Mucosa of rectum (tissue), 2 donors: ENCODE measurements at regions not wholly inside any gene's neighbourhood (a gene's known extent, or its start where the extent isn't known, plus 50 kb on each side); places are given as distances from the start of the nearest gene placed in this dataset.

Experiments used
- H3K27ac ChIP-seq, 2 donors: one replicate each; pipeline ENCODE4 v1.7.0; 2013; ENCODE audit warnings: inconsistent platforms in 2 of 2, low read depth in 2 of 2, low read length in 2 of 2
- H3K27me3 ChIP-seq, 2 donors: one replicate each; pipeline ENCODE4 v1.7.0; 2013; ENCODE audit warnings: low read length in 2 of 2; ENCODE audit not compliant: control insufficient read depth in 2 of 2, insufficient read depth in 2 of 2
- H3K36me3 ChIP-seq, 2 donors: one replicate each; pipeline ENCODE4 v1.7.0; 2013; ENCODE audit warnings: low read length in 2 of 2; ENCODE audit not compliant: control insufficient read depth in 2 of 2, insufficient read depth in 2 of 2
- H3K4me1 ChIP-seq, 2 donors: one replicate each; pipeline ENCODE4 v1.7.0; 2013; ENCODE audit warnings: low read length in 2 of 2, mild to moderate bottlenecking in 1 of 2; ENCODE audit not compliant: control insufficient read depth in 2 of 2, insufficient read depth in 2 of 2
- H3K4me3 ChIP-seq, 2 donors: one replicate each; pipeline ENCODE4 v1.7.0; 2013; ENCODE audit warnings: low read length in 2 of 2
- H3K9ac ChIP-seq, 2 donors: one replicate each; pipeline ENCODE4 v1.7.0; 2013; ENCODE audit warnings: low read length in 2 of 2, low read depth in 1 of 2, mild to moderate bottlenecking in 1 of 2
- H3K9me3 ChIP-seq, 2 donors: one replicate each; pipeline ENCODE4 v1.7.0; 2013; ENCODE audit warnings: low read length in 2 of 2; ENCODE audit not compliant: control insufficient read depth in 2 of 2
- donor health status: healthy.
- donor health status: Normal muscosa, but diverticular disease.

DNA sequence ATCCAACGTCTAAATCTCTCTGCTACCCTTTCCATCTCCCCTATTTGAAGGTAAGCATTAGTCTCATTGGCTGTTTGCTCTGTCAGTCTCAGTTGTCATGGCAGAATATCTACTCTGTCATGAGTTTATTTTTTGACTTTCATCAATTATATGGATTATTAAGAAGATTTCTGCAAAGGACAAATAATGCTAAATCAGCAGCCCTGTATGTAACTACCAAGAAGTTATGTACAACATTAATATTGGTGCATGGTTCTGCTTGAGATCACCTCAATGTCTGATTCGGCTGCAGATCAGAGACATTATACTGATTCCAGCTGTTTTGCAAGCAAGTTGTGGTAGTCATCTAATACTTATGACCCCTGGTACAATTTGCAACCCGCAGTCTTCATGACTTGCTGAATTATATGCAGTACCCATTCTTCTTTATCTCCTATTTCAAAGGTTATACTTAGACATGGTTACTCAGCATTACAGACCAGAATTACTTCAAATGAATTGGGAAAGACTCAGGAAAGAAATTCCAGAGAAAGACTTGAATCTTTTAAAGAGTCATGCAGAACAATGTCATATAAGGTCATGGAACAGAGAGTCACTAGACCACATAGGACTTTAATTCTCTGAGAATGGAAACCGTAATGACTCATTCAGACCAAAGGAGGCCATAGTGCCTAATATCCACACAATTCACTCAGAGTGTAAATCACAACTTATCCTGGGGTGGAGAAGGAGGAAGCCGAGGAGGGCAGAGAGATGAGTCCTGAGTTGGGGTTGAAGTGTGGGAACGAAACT is 201.4 kb downstream of the IBTK start:
- Histone ChIP-seq H3K9me3 (no peaks in the 10 kb centered on the region), H3K27me3 (no peaks in the 10 kb centered on the region), H3K27ac (no peak overlapping the region), H3K9ac (no peak overlapping the region), H3K36me3 (no peaks in the 10 kb centered on the region), H3K4me1 (no peaks in the 10 kb centered on the region), H3K4me3 (no peak overlapping the region)

DNA sequence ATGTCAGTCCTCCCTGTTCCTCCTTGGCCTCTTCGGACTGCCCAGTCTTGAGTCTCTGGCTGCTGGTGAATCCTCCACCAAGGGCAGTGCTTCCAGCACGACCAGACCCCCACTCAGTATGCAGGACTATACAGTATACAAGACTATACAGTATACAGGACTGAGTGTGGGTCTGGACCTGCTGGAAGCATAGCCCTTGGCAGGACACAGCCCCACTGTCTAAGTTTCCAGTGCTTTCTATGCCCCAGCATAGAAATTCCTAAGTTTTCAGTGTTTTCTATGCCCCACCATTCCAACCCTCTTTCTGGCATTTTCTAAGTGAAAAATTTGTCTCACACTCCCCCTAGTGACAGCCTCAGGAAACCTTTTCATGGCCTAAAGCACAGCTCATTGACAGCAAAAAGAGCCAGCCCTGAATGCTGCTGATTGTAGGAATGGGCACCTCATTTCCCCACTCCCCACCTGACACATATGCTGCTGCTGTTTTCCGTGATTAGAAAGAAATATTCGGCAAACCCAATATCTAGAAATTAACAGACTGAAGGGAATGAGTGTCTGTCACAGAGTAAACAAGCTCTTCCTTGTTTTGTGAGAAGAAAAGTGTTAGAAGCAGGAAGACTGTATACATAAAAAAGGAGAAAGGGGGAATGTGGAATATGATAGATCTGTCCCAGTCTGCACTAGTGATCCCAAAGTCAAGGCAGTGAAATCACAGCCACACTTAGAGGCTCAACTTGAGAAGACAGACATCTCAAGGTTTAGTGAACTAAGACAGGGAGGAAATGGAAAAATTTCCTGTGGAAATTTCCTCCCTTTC is 206.9 kb downstream of the IBTK start:
- Histone ChIP-seq H3K9me3 (no peaks in the 10 kb centered on the region), H3K4me3 (no peak overlapping the region), H3K27ac (no peak overlapping the region), H3K9ac (no peak overlapping the region), H3K36me3 (no peaks in the 10 kb centered on the region), H3K27me3 (no peaks in the 10 kb centered on the region), H3K4me1 (no peaks in the 10 kb centered on the region)

DNA sequence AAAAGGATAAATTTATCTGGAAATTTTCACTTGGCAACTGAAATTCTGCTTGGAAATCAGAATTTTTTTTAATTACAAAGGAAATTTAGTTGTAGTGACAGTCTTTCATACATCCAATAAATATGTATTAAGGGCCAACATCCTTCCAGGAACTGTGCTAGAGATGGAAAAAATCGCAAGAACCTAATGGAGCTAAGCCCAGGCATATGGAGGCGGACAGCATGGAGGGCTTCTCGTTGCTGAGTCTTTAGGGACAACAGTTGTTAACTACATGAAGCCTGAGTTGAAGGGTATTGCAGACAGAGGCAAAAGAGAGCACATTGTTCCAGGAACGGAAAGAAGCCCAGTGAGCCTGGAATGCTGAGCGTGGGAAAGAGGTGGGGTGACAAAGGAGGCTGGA is 208.9 kb downstream of the IBTK start:
- Histone ChIP-seq H3K27ac (no peak overlapping the region), H3K27me3 (no peaks in the 10 kb centered on the region), H3K4me3 (no peak overlapping the region), H3K4me1 (no peaks in the 10 kb centered on the region), H3K9ac (no peak overlapping the region), H3K36me3 (no peaks in the 10 kb centered on the region), H3K9me3 (no peaks in the 10 kb centered on the region)

DNA sequence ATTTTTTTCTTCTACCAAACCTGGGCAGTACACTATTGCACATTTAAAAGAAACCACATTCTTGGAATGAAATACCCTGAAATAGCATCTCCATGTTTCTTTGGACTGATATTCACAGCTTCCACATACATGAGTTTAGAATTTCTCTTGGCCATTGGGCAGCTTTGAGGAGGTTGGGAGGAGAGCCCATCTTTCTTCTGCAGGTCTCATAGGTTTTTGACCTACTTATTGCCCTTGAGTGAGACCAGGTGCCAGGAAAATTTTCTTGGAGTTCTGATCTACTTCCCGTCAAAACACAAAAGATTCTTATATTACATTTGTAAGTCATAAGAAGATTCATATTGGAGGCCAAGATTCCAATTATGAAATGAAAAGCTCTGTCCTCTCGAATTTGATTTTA is 212.0 kb downstream of the IBTK start:
- Histone ChIP-seq H3K9me3 (no peaks in the 10 kb centered on the region), H3K9ac (no peak overlapping the region), H3K4me3 (no peak overlapping the region), H3K4me1 (no peaks in the 10 kb centered on the region), H3K27me3 (no peaks in the 10 kb centered on the region), H3K27ac (no peak overlapping the region), H3K36me3 (no peaks in the 10 kb centered on the region)

DNA sequence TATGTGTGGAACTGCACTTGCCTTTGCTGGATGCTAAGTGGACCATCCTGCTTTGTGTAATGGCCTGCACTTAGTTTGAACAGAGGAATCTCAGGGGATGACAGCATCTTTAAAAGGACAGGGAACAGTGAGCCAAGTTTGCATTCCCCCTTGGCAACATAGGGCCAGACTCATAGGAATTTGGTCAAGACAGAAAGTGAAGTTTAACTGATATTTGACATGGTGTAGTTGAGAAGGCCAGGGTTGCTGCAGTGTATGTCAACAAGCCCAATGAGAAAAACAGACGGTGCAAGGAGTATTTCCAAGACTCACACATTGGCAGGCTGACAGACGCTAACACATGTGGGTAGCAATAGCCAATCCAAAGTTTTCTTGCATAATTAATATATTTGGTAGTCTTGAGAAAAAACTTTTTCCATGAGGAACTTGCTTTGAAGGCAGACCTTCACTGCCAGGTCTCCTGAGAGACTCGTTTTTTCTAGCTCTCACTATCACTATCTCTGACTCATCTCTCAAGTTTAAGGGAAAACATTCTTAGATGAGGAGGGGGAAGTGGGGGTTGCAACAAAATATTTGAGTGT is 213.8 kb downstream of the IBTK start:
- Histone ChIP-seq H3K36me3 (no peaks in the 10 kb centered on the region), H3K9me3 (no peaks in the 10 kb centered on the region), H3K4me3 (no peak overlapping the region), H3K27ac (no peak overlapping the region), H3K9ac (no peak overlapping the region), H3K4me1 (no peaks in the 10 kb centered on the region), H3K27me3 (no peaks in the 10 kb centered on the region)

DNA sequence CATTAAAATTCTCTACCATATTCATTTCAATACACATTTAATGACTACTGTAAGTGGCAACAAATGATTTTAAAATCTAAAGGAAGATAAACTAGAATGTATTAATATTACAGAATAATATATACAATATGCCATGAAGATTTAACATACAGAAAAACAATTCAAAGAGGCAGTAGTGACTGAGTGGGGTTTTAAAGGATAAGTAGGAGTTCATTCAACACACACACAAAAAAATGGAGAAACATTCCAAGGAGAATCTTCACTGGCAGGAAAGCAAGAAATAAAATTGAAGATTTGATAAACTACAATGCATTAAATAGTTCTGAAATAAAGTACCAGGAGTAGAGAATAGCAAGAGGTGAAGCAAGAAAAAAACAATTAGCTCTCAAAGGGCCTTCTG is 215.1 kb downstream of the IBTK start:
- no peaks in the 10 kb centered on the region for H3K4me1 ChIP-seq
- no peaks in the 10 kb centered on the region for H3K36me3 ChIP-seq
- H3K9me3 ChIP-seq: no peaks in the 10 kb centered on the region
- H3K27me3 ChIP-seq: no peaks in the 10 kb centered on the region
- H3K9ac ChIP-seq: no peak overlapping the region
- no peak overlapping the region for H3K27ac ChIP-seq
- H3K4me3 ChIP-seq: no peak overlapping the region

DNA sequence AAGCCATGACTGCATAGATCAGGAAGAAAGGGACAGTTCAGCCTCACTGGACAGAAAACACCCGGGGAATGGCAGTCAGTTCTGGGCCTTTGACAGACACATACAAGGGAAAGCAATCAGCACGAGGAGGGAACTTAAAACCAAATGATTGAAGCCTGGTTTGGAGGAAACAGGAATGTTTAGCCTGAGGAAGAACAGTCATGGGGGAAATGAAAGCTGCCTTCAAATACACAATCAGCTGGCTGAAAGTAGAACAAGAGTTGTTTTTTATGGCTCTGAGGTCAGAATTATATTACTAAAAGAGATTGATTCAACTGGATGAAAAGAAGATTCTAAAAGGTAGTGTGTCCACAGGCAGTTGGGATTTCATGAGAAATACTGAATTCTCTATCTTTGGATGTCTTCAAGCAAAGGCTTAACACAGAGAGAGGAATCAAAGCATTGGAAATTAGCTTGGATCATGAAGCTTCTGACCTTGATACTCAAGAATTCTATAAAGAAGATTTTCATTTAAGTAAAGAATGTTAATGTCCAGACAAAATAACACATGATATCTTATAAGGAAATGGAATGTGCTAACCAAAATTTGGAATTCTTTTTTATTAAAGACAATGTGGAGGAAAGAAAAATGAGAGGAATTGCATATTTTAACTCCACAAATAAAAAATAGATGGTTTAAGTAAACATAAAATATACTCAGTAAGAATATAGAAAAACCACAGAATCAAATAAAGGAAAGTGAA is 216.6 kb downstream of the IBTK start:
- H3K27ac ChIP-seq: no peak overlapping the region
- no peaks in the 10 kb centered on the region for H3K4me1 ChIP-seq
- H3K9me3 ChIP-seq: no peaks in the 10 kb centered on the region
- no peaks in the 10 kb centered on the region for H3K27me3 ChIP-seq
- H3K9ac ChIP-seq: no peak overlapping the region
- H3K36me3 ChIP-seq: no peaks in the 10 kb centered on the region
- no peak overlapping the region for H3K4me3 ChIP-seq

DNA sequence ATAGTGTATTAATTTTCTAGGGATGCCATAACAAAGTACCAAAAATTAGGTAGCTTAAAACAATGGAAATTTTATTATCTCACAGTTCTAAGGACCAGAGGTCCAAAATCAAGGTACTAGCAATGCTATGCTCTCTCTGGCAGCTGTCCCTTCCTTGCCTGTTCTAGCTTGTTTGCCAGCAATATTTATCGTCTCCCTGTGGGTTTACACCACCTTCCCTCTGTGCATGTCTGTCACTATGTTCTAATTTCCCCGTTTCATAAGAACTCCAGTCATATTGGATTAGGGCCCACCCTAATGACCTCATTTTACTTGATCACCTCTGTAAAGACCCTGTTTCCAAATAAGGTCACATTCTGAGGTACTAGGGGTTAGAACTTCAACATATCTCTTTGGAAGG is 217.2 kb downstream of the IBTK start:
- H3K9ac ChIP-seq: no peak overlapping the region
- no peaks in the 10 kb centered on the region for H3K27me3 ChIP-seq
- no peak overlapping the region for H3K4me3 ChIP-seq
- no peaks in the 10 kb centered on the region for H3K4me1 ChIP-seq
- no peaks in the 10 kb centered on the region for H3K9me3 ChIP-seq
- H3K36me3 ChIP-seq: no peaks in the 10 kb centered on the region
- no peak overlapping the region for H3K27ac ChIP-seq

DNA sequence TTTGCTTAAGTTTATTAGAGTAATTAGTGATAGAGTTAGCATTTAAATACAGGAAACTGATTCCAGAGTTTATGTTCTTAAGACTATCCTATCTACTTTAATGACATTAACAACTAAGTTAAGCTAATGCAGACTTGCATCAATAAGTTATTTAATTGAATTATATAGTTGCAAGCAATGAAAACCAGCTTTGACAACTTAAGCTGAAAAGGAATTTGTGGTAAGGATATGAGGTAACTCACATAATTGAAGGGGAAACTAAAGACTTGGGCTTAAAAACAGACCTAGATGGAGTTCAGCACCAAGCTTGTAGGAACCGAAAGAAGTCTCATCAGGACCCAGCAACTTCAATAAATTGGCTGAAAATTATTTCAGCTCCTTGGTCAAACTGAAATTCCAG is 222.3 kb downstream of the IBTK start:
- Histone ChIP-seq H3K4me1 (no peaks in the 10 kb centered on the region), H3K36me3 (no peaks in the 10 kb centered on the region), H3K27ac (no peak overlapping the region), H3K4me3 (no peak overlapping the region), H3K27me3 (no peaks in the 10 kb centered on the region), H3K9ac (no peak overlapping the region), H3K9me3 (no peaks in the 10 kb centered on the region)
